ENCODE measurements at regions not wholly inside any gene's neighbourhood (a gene's known extent, or its start where the extent isn't known, plus 50 kb on each side); places are given as distances from the start of the nearest gene placed in this dataset.

- no peak for TF ChIP-seq POLR2AphosphoS5 (IDR thresholded peaks at IDR 0.05; ENCODE audit: low read depth, low read length)
- TF ChIP-seq KDM1A (IDR thresholded peaks at IDR 0.05; ENCODE audit: borderline replicate concordance, low read length), result no peak
Observed at GRCh38 chr6:91751526-91751925, 1164.7 kb upstream of the MAP3K7 start (continued).

All from H1 (cell line).